ENCODE measurements at regions not wholly inside any gene's neighbourhood (a gene's known extent, or its start where the extent isn't known, plus 50 kb on each side); places are given as distances from the start of the nearest gene placed in this dataset.

GRCh38 chrX:3250966-3251365, 95.5 kb downstream of the MXRA5 start:
- TF ChIP-seq CTCF (IDR thresholded peaks at IDR 0.05; ENCODE audit: insufficient read depth, low read depth, low read length) (no peak), EZH2 (IDR thresholded peaks at IDR 0.05; ENCODE audit: insufficient read depth, low read length) (no peak)

Measured in astrocyte (in vitro differentiated cells and primary cell).